Bronchial epithelial cell (primary cell): ENCODE measurements at regions not wholly inside any gene's neighbourhood (a gene's known extent, or its start where the extent isn't known, plus 50 kb on each side); places are given as distances from the start of the nearest gene placed in this dataset.

Experiments
- DNase-seq: peaks from one replicate; pipeline ENCODE4 v3.0.0-alpha.2; 2010; ENCODE audit warnings: low read depth
- FAIRE-seq: peaks from 2 replicates; lab custom pipeline; 2011; peaks lifted over from hg19 to GRCh38; lab: Jason Lieb, UNC
- H3K27me3 ChIP-seq: 2 replicates; pipeline ENCODE4 v1.5.1; 2011; ENCODE audit warnings: low read length; ENCODE audit not compliant: control insufficient read depth, insufficient read depth
- H3K36me3 ChIP-seq: 2 replicates; pipeline ENCODE4 v1.5.1; 2011; ENCODE audit warnings: low read length; ENCODE audit not compliant: control insufficient read depth, insufficient read depth
- H3K4me3 ChIP-seq: 2 replicates; pipeline ENCODE4 v1.5.1; 2011; ENCODE audit warnings: mild to moderate bottlenecking, low read depth, low read length, control low read depth
- TF ChIP-seq, protein P1 (sequence below): IDR thresholded peaks from 2 replicates; pipeline ENCODE4 v1.5.1; 2011; ENCODE audit warnings: mild to moderate bottlenecking, moderate library complexity, low read length, control low read depth, inconsistent platforms; ENCODE audit not compliant: insufficient read depth, severe bottlenecking

DNA sequence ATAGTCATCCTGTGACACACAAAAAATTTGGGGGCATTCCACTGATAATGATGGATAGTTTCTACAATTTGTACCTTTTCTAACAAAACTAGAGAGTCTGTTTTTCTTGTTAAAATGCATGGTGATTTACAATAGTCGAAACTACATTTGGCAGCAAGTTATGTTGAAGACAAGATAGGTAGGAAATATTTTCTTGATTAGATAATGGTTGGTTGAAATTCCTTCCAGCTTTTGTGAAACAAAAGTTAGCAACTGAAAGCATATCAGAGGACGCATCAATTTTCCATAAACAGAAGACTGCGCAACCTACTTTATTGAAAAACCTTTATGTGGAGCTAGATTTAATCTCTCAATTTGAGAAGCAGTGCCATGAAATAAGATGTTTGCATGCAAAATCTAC lies 155.8 kb upstream of the GLI3 start:
- peaks cover 3% of the 10 kb centered on the region for H3K27me3 ChIP-seq
- no peak for FAIRE-seq
- TF ChIP-seq, protein P1, sequence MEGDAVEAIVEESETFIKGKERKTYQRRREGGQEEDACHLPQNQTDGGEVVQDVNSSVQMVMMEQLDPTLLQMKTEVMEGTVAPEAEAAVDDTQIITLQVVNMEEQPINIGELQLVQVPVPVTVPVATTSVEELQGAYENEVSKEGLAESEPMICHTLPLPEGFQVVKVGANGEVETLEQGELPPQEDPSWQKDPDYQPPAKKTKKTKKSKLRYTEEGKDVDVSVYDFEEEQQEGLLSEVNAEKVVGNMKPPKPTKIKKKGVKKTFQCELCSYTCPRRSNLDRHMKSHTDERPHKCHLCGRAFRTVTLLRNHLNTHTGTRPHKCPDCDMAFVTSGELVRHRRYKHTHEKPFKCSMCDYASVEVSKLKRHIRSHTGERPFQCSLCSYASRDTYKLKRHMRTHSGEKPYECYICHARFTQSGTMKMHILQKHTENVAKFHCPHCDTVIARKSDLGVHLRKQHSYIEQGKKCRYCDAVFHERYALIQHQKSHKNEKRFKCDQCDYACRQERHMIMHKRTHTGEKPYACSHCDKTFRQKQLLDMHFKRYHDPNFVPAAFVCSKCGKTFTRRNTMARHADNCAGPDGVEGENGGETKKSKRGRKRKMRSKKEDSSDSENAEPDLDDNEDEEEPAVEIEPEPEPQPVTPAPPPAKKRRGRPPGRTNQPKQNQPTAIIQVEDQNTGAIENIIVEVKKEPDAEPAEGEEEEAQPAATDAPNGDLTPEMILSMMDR: no peak
- no peaks in the 10 kb centered on the region for H3K36me3 ChIP-seq
- H3K4me3 ChIP-seq: no peak overlapping the region
- no peak for DNase-seq

DNA sequence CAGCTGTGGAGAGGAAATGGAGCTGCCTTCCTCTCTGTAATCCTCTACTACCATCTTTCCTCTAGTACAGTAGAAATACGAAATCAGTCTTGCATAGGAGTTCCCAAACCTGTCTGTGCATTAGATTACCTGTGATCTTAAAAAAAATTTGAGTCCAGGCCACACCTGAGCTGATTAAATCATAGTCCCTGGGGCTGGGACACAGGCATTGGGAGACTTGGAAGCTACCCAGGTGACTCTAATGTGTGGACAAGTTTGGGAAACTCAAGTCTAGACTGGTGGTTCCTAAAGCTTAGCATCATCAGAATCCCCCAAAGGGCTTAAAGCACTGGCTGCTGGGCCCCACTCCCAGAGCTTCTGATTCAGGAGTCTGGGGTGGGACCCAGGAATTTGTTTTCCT lies 152.7 kb upstream of the GLI3 start:
- FAIRE-seq (no peak), DNase-seq (peak; percentile 67)
- no peaks in the 10 kb centered on the region for H3K27me3 ChIP-seq
- no peak overlapping the region for H3K4me3 ChIP-seq
- H3K36me3 ChIP-seq: no peaks in the 10 kb centered on the region
- TF ChIP-seq, protein P1: no peak

DNA sequence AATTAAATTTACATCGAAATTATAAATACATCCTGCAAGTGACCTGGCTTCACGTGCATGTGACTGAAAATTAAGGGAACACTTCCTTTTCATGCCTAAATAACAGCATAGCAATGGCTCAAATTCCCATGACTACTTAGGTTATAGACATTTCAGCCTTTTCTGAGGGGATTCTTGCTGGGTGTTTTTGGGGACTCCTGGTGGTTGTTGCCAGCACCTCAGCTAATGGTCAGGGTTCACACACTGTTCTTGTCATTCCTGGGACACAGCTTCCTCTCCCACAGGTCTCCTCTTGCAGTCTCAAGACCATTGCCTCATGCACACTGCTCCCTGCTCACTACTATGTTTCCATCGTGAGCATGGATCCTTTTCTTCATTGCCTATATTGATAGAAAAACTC lies 148.9 kb upstream of the GLI3 start:
- Histone ChIP-seq H3K27me3 (no peaks in the 10 kb centered on the region), H3K4me3 (no peak overlapping the region), H3K36me3 (no peaks in the 10 kb centered on the region)
- no peak for FAIRE-seq
- TF ChIP-seq, protein P1: no peak
- no peak for DNase-seq

DNA sequence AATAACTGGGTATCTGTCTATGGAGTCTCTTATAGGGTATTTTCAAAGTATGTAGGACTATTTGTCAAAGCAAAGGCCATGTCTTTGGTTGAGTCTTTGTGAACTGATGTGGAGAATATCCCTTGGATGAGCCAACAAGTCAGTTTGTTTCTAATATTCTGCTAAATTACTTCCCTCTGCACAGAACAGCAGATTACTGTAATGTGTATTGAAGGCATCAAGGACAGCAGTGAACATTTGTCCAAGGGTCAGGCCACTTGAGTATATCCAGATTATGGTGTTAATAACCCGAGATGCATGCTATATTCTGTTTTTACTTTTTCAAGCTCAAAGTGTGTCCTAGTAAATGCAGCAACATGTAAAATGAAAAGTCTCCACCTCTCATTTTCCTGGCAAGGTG lies 144.2 kb upstream of the GLI3 start:
- H3K36me3 ChIP-seq: no peaks in the 10 kb centered on the region
- FAIRE-seq: no peak

DNA sequence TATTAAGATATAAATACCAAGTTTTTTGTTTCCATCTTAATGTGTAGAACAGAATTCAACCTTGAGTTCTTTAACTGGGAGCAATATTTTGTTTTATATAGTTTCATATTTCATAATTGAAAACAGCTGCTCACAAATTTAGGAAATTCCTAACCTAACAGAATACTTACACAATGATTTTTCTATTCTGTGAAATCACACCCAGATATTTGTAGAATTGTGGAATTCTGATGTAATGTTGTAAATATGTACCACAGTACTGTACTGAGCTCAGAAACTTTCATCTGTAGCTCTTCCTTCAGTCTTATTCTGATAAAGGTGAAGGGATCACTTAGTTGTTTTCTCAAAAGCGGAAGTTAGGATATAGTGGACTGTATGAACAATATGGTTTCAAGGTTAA lies 143.4 kb upstream of the GLI3 start:
- no peak for FAIRE-seq
- TF ChIP-seq, protein P1: no peak
- Histone ChIP-seq H3K36me3 (no peaks in the 10 kb centered on the region), H3K4me3 (no peak overlapping the region), H3K27me3 (no peaks in the 10 kb centered on the region)
- no peak for DNase-seq

More for the DNA sequence above, 144.2 kb upstream of the GLI3 start:
- TF ChIP-seq, protein P1: no peak
- no peaks in the 10 kb centered on the region for H3K27me3 ChIP-seq
- no peak for DNase-seq
- H3K4me3 ChIP-seq: no peak overlapping the region

DNA sequence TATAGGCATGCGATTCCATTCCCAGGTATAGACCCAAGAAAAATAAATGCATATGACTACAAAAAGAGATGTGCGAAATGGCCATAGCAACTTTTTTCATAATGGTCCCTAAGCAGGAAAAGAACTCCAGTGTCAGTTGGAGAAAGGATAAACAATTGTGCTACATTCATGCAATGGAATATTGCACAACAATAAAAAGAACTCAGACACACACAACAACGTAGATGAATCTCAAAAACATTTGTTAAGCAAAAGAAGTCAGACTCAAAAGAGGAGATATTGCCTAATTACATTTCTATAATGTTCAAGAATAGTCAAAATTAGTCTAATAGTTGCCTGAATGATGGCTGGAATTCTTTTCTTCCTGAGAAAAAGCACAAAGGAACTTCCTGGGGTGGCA lies 141.1 kb upstream of the GLI3 start:
- FAIRE-seq (no peak), DNase-seq (no peak)
- TF ChIP-seq, protein P1: no peak
- no peaks in the 10 kb centered on the region for H3K27me3 ChIP-seq
- no peaks in the 10 kb centered on the region for H3K36me3 ChIP-seq
- no peak overlapping the region for H3K4me3 ChIP-seq
